ENCODE measurements at regions not wholly inside any gene's neighbourhood (a gene's known extent, or its start where the extent isn't known, plus 50 kb on each side); places are given as distances from the start of the nearest gene placed in this dataset.

- TF ChIP-seq, protein P1, sequence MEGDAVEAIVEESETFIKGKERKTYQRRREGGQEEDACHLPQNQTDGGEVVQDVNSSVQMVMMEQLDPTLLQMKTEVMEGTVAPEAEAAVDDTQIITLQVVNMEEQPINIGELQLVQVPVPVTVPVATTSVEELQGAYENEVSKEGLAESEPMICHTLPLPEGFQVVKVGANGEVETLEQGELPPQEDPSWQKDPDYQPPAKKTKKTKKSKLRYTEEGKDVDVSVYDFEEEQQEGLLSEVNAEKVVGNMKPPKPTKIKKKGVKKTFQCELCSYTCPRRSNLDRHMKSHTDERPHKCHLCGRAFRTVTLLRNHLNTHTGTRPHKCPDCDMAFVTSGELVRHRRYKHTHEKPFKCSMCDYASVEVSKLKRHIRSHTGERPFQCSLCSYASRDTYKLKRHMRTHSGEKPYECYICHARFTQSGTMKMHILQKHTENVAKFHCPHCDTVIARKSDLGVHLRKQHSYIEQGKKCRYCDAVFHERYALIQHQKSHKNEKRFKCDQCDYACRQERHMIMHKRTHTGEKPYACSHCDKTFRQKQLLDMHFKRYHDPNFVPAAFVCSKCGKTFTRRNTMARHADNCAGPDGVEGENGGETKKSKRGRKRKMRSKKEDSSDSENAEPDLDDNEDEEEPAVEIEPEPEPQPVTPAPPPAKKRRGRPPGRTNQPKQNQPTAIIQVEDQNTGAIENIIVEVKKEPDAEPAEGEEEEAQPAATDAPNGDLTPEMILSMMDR (IDR thresholded peaks at IDR 0.05) = no peak
- TF ChIP-seq POLR2A (IDR thresholded peaks at IDR 0.05) = no peak
These were observed 169.6 kb downstream of the C7orf25 start for GRCh38 chr7:42742318-42742717.

All from body of pancreas (tissue), 4 donors.